Gastroesophageal sphincter (tissue), 4 donors: ENCODE measurements at regions not wholly inside any gene's neighbourhood (a gene's known extent, or its start where the extent isn't known, plus 50 kb on each side); places are given as distances from the start of the nearest gene placed in this dataset.

Source experiments
- ATAC-seq: fragments of 150-250 bp; one replicate; pipeline ENCODE4 v1.9.1; 2016; ENCODE audit warnings: mild to moderate bottlenecking, moderate library complexity
- H3K27ac ChIP-seq, 4 donors: fragments of 200-600 bp; sonication (generic) in 3 of 4; 1 replicate in 3 of 4; 2 replicates in 1 of 4; pipeline ENCODE4 v1.5.1; 2016 to 2019
- H3K27me3 ChIP-seq: fragments of 200-600 bp; sonication (generic); one replicate; pipeline ENCODE4 v1.5.1; 2019
- H3K36me3 ChIP-seq, 2 donors: fragments of 200-600 bp; sonication (generic); one replicate each; pipeline ENCODE4 v1.5.1; 2019; ENCODE audit warnings: control low read depth in 1 of 2
- H3K4me1 ChIP-seq, 3 donors: fragments of 200-600 bp; sonication (generic); 1 replicate in 2 of 3; 2 replicates in 1 of 3; pipeline ENCODE4 v1.5.1; 2016 to 2019; ENCODE audit warnings: control low read depth in 2 of 3
- H3K4me3 ChIP-seq, 2 donors: fragments of 200-600 bp; sonication (generic); one replicate each; pipeline ENCODE4 v1.5.1; 2019; ENCODE audit warnings: mild to moderate bottlenecking in 1 of 2, moderate library complexity in 1 of 2
- H3K9me3 ChIP-seq, 3 donors: fragments of 200-600 bp; sonication (generic); one replicate each; pipeline ENCODE4 v1.5.1; 2017 to 2019; ENCODE audit warnings: control low read depth in 2 of 3
- EP300 ChIP-seq: sonication (generic); formaldehyde crosslinking; IDR thresholded peaks from one replicate; pipeline ENCODE4 v1.6.1; 2017; ENCODE audit warnings: antibody characterized with exemption, mild to moderate bottlenecking
- POLR2A ChIP-seq, 2 donors: fragments of 450-650 bp; IDR thresholded peaks; one replicate each; pipeline ENCODE4 v1.6.1; 2017; ENCODE audit warnings: antibody characterized with exemption in 2 of 2, mild to moderate bottlenecking in 2 of 2, moderate library complexity in 1 of 2
- POLR2AphosphoS5 ChIP-seq: sonication (generic); formaldehyde crosslinking; IDR thresholded peaks from one replicate; pipeline ENCODE4 v1.6.1; 2017; ENCODE audit warnings: antibody characterized with exemption
- WGBS, 2 donors: methylation state at CpG; one replicate each; pipeline ENCODE4 v1.1.5; 2018; ENCODE audit warnings: low coverage in 1 of 2; 5-methylcytosine and 5-hydroxymethylcytosine counted together
- TF ChIP-seq, protein P1 (sequence below), 4 experiments: fragments of 200-600 bp in 2 of 4; fragments of 450-650 bp in 2 of 4; sonication (generic) in 1 of 4; IDR thresholded peaks; one replicate each; pipeline ENCODE4 v1.5.1; 2017 to 2019; ENCODE audit warnings: antibody characterized with exemption in 4 of 4, mild to moderate bottlenecking in 2 of 4, moderate library complexity in 2 of 4

DNA sequence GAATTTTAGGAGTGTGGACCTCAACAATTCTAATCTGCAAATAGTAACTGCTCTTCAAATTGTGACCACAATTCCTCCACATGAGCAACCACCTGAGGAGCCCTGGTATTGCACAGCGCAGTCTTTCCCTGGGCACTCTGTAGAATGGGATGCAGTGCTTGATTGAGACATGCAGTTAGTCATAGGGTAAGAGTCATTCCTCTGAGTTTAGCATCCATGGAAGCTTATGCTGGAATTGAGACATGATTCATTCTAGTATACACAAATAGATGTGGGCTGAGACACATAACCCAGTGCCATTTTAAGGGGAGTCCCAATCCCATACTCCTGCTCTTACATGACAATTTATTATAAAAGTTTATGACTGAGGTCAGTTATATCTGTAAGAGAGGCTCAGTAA is 582.3 kb upstream of the CNTNAP2 start:
- WGBS, 2 donors, result 80 to 89% methylated on average over 1 of the region's 1 CpG
- no peak for TF ChIP-seq EP300
- TF ChIP-seq POLR2A (IDR thresholded peaks at IDR 0.05), result no peak
- no peak for TF ChIP-seq POLR2AphosphoS5
- TF ChIP-seq, protein P1, sequence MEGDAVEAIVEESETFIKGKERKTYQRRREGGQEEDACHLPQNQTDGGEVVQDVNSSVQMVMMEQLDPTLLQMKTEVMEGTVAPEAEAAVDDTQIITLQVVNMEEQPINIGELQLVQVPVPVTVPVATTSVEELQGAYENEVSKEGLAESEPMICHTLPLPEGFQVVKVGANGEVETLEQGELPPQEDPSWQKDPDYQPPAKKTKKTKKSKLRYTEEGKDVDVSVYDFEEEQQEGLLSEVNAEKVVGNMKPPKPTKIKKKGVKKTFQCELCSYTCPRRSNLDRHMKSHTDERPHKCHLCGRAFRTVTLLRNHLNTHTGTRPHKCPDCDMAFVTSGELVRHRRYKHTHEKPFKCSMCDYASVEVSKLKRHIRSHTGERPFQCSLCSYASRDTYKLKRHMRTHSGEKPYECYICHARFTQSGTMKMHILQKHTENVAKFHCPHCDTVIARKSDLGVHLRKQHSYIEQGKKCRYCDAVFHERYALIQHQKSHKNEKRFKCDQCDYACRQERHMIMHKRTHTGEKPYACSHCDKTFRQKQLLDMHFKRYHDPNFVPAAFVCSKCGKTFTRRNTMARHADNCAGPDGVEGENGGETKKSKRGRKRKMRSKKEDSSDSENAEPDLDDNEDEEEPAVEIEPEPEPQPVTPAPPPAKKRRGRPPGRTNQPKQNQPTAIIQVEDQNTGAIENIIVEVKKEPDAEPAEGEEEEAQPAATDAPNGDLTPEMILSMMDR (IDR thresholded peaks at IDR 0.05), result no peak
- ATAC-seq, result no peak

DNA sequence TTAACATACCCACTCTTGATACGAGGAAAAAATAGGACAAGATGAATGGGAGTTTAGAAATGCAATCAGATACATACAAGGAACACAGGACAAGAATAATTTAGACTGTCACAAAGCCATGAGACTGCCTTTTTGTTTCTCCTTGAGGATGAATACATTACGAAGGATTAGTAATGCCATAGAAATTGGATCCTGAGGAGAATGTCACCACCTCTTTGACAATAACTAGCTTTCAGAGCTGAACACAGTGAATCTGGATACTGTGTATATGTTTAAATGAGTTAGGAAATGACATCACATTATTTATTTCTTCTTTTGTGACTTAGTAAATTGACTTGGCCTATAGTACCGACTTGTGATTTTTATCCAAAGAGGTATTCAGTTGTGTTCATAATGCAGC is 596.3 kb upstream of the CNTNAP2 start:
- TF ChIP-seq, protein P1 (IDR thresholded peaks at IDR 0.05), result no peak
- TF ChIP-seq POLR2A (IDR thresholded peaks at IDR 0.05) (no peak), POLR2AphosphoS5 (no peak), EP300 (no peak)
- Histone ChIP-seq H3K4me1 (no peaks in the 10 kb centered on the region), H3K27ac (no peak overlapping the region), H3K27me3 (no peaks in the 10 kb centered on the region), H3K4me3 (no peak overlapping the region), H3K9me3 (no peaks in the 10 kb centered on the region), H3K36me3 (no peaks in the 10 kb centered on the region)
- no peak for ATAC-seq
- WGBS, 2 donors, result 57 to 58% methylated on average over 3 of the region's 3 CpGs

More for the DNA sequence above, 582.3 kb upstream of the CNTNAP2 start:
- no peak overlapping the region for H3K27ac ChIP-seq
- H3K4me3 ChIP-seq, result no peak overlapping the region
- H3K9me3 ChIP-seq, result no peaks in the 10 kb centered on the region
- H3K4me1 ChIP-seq, result no peaks in the 10 kb centered on the region
- no peaks in the 10 kb centered on the region for H3K36me3 ChIP-seq
- no peaks in the 10 kb centered on the region for H3K27me3 ChIP-seq

DNA sequence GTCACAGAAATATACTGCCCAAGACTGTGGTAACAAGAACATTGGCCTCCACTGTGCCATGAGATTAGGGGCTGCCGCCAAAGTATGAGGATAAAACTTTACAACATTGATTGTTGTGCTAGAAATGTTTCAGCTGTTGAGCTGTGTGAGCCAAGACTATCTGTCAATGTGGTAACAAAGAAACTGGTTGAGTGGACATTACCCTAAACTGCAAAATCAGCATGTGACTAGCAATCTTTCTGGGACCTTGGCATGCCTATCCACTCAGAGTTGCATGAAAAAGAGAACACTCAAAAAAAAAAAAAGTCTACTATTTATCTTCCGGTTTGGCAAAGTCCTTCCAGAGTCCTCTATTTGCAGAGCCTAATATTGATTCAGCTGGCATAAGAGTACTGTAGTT is 605.6 kb upstream of the CNTNAP2 start:
- Histone ChIP-seq H3K4me1 (no peaks in the 10 kb centered on the region), H3K9me3 (no peaks in the 10 kb centered on the region), H3K36me3 (no peaks in the 10 kb centered on the region), H3K4me3 (no peak overlapping the region), H3K27me3 (no peaks in the 10 kb centered on the region), H3K27ac (no peak overlapping the region)
- TF ChIP-seq, protein P1 (IDR thresholded peaks at IDR 0.05), result no peak
- TF ChIP-seq POLR2A (IDR thresholded peaks at IDR 0.05), result no peak
- TF ChIP-seq EP300, result no peak
- TF ChIP-seq POLR2AphosphoS5, result no peak
- WGBS, 2 donors, result 50 to 83% methylated on average over 2 of the region's 2 CpGs
- no peak for ATAC-seq

DNA sequence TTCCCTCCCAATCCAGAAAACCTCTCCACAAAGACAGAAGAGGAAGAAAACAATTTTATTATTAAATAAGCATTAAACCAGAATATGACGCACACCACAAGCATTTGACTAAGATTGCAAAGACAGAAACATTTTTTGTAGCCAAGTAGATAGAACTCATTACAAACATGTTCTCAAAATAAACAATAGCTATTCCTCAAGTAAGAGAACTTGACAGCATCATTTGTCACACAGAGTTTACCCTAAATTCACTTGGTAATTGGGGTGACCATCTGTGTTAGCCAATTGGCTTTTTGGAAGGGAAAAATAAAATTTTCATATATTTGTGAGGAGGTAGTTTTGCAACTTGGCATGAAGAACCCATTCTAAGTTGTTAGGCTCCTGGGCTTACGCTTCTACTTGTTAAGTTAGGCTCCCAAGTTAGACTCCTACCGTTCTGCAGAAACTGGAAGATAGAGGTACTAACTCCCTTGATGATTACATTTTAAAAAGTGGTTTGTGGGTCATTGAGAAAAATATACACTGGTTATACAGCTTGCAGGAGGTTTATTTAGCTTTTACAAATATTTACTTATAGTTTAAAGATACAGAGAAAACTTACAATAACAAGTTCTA is 618.6 kb upstream of the CNTNAP2 start:
- no peaks in the 10 kb centered on the region for H3K9me3 ChIP-seq
- no peak overlapping the region for H3K4me3 ChIP-seq
- H3K27ac ChIP-seq, result no peak overlapping the region
- no peaks in the 10 kb centered on the region for H3K27me3 ChIP-seq
- no peaks in the 10 kb centered on the region for H3K36me3 ChIP-seq
- TF ChIP-seq POLR2AphosphoS5 (no peak), EP300 (no peak), POLR2A (IDR thresholded peaks at IDR 0.05) (no peak)
- TF ChIP-seq, protein P1 (IDR thresholded peaks at IDR 0.05), result no peak
- no peaks in the 10 kb centered on the region for H3K4me1 ChIP-seq
- 38 to 55% methylated on average over 2 to 3 of the region's 3 CpGs for WGBS, 2 donors
- ATAC-seq, result no peak

DNA sequence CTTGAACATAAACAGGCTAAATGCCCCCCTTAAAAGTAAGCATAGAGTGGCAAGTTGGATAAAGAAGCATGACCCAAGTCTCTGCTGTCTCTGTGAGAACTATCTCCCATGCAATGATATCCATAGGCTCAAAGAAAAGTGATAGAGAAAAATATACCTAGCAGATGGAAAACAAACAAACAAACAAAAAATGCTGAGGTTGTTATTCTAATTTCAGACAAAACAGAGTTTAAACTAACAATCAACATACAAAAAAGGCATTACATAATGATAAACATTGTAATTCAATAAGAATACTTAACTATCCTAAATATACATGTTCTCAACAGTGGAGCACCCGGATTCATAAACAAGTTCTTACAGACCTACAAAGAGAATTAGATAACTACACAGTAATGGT is 626.2 kb upstream of the CNTNAP2 start:
- ATAC-seq, result no peak
- no peaks in the 10 kb centered on the region for H3K36me3 ChIP-seq
- H3K4me3 ChIP-seq, result no peak overlapping the region
- H3K9me3 ChIP-seq, result peaks cover 0 to 19% (median 0%) of the 10 kb centered on the region in 3 donors
- no peaks in the 10 kb centered on the region for H3K4me1 ChIP-seq
- TF ChIP-seq POLR2A (IDR thresholded peaks at IDR 0.05) (no peak), EP300 (no peak), POLR2AphosphoS5 (no peak)
- TF ChIP-seq, protein P1 (IDR thresholded peaks at IDR 0.05), result no peak
- H3K27me3 ChIP-seq, result no peaks in the 10 kb centered on the region
- WGBS, 2 donors, result 67 to 80% methylated on average over 1 of the region's 1 CpG
- no peak overlapping the region for H3K27ac ChIP-seq
